ENCODE measurements at regions not wholly inside any gene's neighbourhood (a gene's known extent, or its start where the extent isn't known, plus 50 kb on each side); places are given as distances from the start of the nearest gene placed in this dataset.
A peak's percentile ranks its signal among the peaks of the same experiment; 100 is the strongest.

DNA sequence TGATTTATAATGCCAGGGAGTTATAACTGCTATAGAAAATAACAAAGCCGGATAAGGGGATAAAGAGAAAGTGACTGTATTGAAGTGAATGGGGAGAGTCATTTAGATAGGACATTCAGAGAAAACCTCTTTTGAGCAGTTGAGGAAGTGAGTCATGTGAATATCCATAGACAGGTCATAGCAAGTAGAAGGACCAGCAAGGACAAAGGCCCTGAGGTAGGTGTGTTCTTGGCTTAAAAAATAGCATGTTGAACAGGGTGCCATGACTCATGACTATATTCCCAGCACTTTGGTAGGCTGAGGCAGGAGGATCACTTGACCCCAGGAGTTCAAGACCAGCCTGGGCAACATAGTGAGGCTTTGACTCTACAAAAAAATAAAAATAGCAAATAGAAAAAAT, 51.5 kb upstream of the RAP1B start:
- DNase-seq (ENCODE audit: low read depth) = peak; percentile 52

DNA sequence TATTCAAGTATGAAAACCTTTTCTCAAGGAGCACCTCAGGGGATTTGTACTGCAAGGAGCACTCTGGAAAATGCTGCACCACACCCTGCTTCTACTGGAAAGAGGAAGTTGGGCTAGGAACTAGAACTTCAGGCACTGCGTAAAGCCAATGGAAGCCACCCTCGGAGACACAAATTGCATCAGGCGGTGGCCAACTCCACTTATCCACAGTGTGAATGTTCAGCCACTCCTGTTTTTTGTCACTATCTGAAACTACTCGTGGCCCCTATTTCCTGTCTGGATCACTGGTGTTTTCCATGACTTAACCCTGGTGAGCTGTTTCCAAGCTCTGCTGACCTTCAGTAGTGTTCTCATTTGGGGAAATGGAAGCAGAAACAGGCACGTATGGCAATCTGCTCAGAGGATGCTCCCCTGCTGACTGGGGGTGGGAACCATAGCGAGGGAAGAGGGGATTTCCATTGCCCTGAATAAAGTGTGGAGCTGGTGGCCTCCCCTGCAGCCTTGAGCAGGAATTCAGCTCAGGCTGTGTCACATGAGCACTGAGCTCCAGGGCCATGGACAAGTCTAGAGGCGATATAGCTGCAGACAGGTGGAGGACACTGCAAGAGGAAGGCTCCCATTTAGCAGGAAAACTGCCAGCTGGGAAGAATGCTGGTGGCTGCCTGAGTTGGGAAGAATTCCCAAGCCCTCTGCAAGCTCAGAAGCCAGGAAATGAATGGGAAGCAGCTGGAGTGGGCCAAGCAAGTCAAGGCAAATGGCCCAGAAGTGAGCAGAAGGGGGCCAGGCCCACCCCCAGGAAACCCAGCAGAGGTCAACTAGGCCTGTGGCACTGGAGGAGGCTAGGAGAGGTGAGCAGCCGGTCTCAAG, 50.5 kb upstream of the RAP1B start:
- peak; percentile 73 for DNase-seq (ENCODE audit: low read depth)

DNA sequence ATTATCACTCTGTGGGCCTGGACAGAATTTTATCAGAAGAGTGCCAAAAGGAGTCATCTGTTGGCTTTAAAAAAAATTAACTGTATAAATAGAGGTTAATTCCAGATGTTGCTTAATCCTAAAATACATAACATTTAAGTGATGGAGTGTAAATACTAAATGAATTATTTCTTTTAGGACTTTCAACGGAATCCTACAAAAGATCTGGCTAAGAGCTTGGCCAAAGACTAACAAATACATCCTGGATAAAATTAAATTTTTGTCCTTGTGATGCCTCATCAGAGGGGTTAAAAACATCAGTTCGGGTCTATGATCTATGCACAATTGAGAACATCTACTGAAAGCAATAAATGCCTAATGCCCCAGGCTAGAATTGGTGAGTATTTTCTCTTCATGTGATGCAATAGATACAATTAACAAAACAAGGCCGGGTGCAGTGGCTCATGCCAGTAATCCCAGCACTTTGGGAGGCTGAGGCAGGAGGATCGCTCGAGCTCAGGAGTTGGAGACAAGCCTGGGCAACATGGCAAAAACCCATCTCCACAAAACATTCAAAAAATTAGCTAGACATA, 49.8 kb upstream of the RAP1B start:
- DNase-seq (ENCODE audit: low read depth) = no peak

Measured in Daoy (cell line).